SHP77 (cell line): ENCODE measurements at regions not wholly inside any gene's neighbourhood (a gene's known extent, or its start where the extent isn't known, plus 50 kb on each side); places are given as distances from the start of the nearest gene placed in this dataset.

Source experiments
- DNase-seq, 2 experiments: peaks; one replicate each; lab custom pipeline; 2025; lab: John Stamatoyannopoulos, UW

DNA sequence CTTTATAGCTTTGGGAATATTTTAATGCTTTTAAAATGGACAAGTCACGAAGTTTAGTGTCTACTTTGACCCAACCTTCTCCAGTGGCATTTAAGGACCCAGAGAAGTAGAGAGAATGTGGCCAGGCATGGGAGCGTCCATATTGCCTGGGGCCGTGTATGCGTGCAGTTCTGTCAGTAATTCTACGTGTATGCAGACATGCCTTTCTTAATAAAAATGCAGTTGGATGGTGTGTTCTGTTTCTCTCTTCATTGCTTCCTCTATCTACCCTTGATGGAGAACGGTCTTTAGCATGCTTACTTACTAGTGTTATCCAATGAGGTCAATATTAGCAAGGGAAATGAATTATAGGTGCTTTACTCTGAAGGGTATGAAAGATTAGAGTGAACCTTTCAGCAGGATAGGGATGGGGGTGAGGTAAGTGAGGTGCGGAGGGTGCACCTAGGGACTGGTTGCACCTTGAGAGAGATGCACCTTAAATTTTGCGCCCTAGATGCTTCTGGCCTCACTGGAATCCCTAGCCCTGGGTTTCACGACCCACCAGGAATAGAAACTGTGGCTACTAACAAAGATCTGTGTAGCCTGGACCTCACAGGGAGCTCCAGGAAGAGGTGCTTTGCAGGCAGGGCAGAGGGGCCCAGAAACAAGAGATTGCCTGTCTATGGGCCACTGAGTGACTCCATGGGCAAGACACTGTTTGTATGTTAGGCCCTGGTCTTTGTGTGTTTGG, 194.3 kb downstream of the MYCN start:
- DNase-seq: no peak

DNA sequence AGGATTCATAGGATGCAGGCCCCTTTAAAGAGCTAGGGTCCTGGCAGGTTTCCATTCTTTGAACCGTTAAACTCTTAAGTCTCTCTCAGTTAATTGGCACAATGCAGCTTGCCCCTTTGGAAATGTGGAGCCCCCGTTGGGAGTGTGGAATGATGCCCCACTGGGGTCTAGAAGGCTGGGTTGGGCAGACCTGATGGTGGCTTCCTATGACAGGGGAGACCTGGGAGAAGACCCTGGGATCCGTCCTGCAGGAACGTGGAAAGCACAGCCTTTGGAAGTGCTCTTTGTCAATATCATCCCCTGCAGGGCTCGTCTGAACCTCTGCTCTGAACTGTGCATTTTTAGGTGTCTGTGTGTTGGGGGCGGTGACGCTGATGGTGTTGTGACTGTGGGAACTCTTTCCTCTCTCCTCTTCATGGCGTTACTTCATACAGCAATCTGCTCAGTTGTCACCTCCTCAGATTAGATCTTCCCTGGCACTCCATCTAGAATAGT, 190.6 kb downstream of the MYCN start:
- DNase-seq: no peak

GRCh38 chr2:16130541-16130880, 190.2 kb downstream of the MYCN start:
- no peak for DNase-seq

DNA sequence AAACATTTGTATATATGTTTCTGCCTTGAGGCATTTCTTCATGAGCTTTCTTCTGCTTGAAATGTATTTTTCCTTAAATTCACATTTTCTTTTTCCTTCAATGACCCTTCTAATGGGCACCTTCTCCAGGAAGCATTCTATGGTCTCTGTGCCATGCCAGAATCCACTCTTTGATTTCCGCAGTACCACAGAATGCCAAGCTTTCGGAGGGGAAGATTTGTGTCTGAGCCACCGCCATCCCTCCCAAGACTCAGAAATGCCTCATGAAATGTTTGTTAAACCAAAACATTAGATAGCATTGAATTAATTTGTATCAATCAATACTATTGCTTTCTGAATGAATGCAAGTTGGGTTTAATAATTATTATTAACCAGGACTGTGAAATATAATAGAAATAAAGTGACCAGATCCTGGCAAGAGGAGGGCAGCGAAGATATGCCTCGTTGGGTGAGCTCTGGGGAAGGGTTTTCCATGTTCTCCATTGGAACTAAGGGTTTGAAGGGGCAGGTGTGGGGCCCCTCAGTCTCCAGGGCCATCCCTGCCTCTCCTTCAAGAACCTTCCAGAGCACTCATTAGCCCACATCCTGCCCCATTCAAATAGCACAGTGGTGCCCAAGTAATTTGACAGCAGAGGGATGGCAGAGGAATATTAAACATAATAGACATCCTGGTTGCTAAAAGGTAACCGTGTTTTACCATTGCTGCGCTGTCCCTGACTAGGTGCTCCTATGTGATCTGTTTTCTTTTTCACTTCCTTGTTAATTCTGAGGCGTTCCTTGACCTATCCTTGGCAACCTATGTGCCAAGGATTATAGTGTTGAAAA, 189.6 kb downstream of the MYCN start:
- no peak for DNase-seq

DNA sequence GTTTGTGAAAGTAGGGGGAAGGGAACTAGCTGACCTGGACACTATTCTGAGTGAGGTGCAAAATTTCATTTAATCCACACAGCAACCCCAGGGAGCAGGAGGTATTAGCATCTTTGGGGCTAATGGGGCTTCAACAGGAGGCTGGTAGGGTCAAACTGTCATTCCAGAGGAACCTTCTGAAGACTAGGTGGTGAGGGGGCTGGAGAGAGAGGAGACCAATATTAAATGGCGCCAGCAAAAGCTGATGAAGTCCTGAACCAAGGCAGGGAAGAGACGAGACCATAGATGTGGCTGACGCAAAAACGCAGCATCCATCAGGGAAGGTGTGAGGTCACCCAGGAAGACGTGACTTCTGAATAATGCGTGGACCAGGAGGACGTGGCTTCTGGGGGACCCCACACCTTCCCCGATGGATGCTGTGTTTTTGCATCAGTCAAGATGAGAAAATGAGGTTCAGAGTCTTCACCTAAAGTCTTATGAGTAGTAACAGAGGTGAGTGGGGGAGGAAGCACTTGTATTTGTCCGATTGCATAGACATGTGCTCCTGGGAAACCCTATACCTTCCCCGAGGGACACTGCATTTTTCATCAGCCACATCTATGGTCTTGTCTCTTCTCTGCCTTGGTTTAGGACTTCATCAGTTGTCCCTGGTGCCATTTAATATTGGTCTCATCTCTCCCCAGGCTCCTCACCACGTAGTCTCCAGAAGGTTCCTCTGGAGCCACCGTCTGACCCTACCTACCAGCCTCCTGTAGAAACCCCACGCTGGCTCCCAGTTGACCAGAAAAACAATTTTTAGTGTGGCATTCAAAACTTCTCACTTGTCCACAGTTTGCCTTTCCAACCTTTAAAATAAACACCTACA, 188.6 kb downstream of the MYCN start:
- no peak for DNase-seq

- DNase-seq: no peak
These were observed 187.6 kb downstream of the MYCN start for GRCh38 chr2:16127958-16128357.

DNA sequence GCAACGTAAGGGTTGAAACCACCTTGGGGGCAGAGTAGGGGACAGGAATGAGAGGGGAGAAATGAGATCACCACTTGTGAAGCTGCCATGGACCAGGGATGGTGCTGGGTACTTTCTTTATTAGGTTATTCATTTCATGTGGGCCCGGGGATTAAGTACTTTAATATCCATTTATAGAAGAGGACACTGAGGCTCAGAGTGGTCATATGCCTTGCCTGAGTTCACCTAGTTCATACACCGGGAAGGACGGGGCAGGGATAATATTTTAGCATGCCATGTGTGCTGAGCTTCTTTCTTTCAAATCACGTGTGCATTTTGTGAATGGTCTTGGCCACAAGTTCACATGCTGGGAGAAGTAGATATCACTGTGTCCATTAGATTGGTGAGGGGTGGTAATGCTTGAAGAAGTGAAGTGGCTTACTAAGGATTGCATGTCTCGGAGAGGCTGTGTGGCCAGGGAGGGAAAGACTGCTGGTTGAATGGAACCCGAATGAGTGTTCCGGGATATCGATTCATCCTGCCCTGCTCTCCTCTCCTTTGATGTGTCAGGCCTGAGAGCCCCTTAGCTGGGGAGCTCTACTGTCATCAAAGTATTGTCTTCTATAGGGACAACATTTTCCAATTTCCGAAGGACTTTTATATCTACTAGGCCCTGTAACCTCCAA, 187.1 kb downstream of the MYCN start:
- no peak for DNase-seq

DNA sequence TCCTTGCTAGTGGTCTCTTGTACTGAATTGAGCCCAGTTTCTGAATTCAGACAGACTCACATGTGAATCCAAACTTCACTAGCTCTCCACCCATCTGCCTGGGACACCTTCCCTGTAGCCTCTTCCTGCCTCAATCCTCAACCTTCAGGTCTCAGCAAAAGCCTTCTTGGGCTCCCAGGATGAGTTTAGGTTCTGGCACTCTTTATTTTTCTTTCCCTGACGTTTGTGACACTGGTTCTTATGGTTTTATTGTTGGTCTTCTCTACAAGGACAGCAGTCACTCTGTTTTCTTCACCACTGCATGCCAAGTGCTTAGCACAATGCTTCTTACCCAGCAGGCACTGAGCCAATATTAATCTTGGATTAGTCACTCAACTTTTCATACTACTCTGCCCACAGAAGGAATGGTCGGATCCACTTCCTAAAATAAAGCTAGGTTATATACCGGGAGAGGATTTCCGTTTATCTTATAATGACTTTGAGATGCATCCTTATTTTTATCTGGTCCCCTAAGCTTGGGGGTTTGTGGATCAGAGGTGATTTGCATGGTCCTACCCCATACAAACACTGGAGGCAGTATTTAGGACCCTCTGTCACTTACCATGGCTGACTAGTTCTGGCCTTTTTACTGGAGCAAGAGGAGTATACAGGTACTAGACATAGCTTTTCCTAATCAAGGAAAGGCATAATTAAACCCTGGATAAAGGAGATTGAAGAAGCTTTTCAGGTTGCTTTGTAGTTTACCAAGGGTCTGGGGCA, 186.3 kb downstream of the MYCN start:
- DNase-seq: no peak

GRCh38 chr2:16125614-16126516, 185.5 kb downstream of the MYCN start:
- no peak for DNase-seq

- no peak for DNase-seq
These were observed 184.7 kb downstream of the MYCN start for GRCh38 chr2:16124881-16125613.

- DNase-seq: no peak
These were observed 183.8 kb downstream of the MYCN start for GRCh38 chr2:16123856-16124780.

DNA sequence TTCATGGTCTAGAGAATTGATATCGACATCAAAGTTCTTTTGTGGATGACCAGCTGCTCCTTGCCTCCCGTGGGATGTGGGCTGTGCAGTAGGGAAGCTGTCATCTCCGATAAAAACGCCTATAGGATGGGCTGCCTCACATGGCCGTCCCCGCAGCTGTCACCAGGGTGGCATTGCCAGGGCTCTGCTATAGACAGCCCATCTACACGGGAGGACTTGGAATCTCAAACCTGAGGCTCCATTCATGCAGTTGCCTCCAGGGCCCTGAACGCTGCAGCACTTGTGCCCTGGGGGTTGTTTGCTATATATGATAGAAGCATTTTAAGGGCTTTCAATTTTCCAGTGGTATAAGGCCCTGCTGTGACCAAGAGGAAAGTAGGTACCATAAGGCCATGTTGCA, 183.1 kb downstream of the MYCN start:
- DNase-seq: no peak

DNA sequence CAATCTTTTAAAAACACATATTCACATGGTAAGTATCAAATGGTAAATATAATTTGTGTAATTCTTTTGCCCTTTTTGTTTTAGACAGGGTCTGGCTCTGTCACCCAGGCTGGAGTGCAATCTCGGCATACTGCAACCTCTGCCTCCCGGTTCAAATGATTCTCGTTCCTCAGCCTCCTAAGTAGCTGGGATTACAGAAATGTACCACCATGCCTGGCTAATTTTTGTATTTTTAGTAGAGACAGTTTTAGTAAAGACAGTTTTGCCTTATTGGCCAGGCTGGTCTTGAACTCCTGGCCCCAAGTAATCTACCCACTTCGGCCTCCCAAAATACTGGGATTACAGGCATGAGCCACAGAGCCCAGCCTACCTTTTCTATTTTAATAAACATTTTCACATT, 182.2 kb downstream of the MYCN start:
- DNase-seq: no peak

- no peak for DNase-seq
These were observed 181.6 kb downstream of the MYCN start for GRCh38 chr2:16121986-16122390.

DNA sequence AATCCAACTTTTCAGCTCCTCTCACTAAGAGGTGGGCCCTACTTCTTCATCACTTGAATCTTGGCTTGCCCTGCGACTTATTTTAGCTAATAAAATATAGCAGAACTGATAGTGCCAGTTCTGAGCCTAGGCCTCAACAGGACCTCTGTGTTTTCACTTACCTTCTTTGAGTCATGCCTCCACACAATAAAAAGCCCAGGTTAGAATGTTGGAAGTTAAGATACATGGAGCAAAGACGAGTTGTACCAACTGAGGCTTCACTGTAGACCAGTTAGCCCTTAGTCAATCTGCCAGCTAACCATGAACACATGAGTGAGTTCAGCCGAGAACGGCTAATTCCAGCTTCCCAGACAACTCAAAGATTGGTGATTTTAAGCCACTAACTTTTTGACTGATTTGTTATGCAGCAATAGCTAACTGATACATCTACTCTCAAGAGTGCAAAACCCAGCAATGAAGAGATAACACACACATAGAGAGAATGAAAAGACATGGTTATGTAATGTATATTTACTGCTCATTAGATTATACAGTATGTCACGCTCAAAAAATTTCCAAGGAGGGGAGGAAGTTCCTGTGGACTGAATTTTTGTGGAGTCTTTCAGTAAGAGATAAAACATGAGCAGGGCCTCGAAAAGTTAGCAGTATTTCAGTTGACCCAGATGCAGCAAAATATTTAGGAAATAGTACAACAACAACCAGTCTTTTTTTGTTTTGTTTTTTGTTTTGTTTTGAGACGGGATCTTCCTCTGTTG, 181.1 kb downstream of the MYCN start:
- DNase-seq: no peak

GRCh38 chr2:16120591-16121180, 180.3 kb downstream of the MYCN start:
- no peak for DNase-seq

- no peak for DNase-seq
These were observed 179.4 kb downstream of the MYCN start for GRCh38 chr2:16119741-16120140.
